ENCODE measurements at regions not wholly inside any gene's neighbourhood (a gene's known extent, or its start where the extent isn't known, plus 50 kb on each side); places are given as distances from the start of the nearest gene placed in this dataset.

DNA sequence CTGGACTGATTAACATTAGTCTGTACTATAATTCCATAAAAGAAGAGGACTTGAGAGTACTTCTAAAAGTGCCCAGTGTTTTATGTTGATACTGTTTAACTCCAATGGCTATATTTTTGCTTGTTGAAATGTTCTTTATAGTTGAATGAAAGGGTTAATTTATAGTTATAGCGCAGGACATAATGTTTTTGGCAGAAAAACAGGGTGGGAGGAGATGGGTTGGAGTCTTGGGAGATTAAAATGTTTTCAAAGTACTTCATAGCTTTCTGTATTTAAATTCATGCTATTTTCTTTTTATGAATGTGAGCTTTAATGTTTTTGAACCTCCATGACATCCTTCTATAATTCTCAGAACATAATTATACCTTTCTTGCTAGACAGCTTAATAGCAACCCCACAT lies 108.2 kb downstream of the CNTN3 start:
- no peak overlapping the region for H3K4me3 Mint-ChIP-seq (ENCODE audit: unreplicated experiment)
- no peaks in the 10 kb centered on the region for H3K9me3 Mint-ChIP-seq (ENCODE audit: unreplicated experiment)
- TF ChIP-seq, protein P1, sequence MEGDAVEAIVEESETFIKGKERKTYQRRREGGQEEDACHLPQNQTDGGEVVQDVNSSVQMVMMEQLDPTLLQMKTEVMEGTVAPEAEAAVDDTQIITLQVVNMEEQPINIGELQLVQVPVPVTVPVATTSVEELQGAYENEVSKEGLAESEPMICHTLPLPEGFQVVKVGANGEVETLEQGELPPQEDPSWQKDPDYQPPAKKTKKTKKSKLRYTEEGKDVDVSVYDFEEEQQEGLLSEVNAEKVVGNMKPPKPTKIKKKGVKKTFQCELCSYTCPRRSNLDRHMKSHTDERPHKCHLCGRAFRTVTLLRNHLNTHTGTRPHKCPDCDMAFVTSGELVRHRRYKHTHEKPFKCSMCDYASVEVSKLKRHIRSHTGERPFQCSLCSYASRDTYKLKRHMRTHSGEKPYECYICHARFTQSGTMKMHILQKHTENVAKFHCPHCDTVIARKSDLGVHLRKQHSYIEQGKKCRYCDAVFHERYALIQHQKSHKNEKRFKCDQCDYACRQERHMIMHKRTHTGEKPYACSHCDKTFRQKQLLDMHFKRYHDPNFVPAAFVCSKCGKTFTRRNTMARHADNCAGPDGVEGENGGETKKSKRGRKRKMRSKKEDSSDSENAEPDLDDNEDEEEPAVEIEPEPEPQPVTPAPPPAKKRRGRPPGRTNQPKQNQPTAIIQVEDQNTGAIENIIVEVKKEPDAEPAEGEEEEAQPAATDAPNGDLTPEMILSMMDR (IDR thresholded peaks at IDR 0.05), result no peak
- H3K27ac Mint-ChIP-seq (ENCODE audit: unreplicated experiment), result no peak overlapping the region
- no peaks in the 10 kb centered on the region for H3K4me1 Mint-ChIP-seq (ENCODE audit: unreplicated experiment)
- DNase-seq (ENCODE audit: extremely low spot score, unreplicated experiment), result no peak
- no peaks in the 10 kb centered on the region for H3K36me3 Mint-ChIP-seq (ENCODE audit: unreplicated experiment)
- H3K27me3 Mint-ChIP-seq (ENCODE audit: unreplicated experiment), result peaks cover 2% of the 10 kb centered on the region

DNA sequence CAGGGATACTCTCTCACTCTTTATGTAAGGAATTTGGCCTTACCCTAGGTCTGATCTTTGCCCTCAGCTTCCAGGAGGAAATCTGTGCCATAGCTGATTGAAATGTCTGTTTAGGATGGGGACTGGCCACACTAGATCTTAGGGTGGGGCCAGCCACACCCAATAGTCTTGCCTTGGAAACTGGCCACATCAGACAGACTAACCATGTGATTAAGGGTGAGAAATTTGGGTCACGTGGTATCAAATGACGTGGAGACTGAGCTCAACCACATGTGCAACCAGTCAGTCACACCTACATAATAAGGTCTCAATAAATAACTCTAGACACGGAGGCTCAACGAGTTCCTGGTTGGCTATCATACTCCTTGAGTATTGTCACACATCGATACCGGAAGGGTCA lies 113.5 kb downstream of the CNTN3 start:
- H3K27me3 Mint-ChIP-seq (ENCODE audit: unreplicated experiment), result peaks cover 2% of the 10 kb centered on the region
- H3K27ac Mint-ChIP-seq (ENCODE audit: unreplicated experiment), result no peak overlapping the region
- no peak for DNase-seq (ENCODE audit: extremely low spot score, unreplicated experiment)
- no peaks in the 10 kb centered on the region for H3K4me1 Mint-ChIP-seq (ENCODE audit: unreplicated experiment)
- no peaks in the 10 kb centered on the region for H3K36me3 Mint-ChIP-seq (ENCODE audit: unreplicated experiment)
- TF ChIP-seq, protein P1 (IDR thresholded peaks at IDR 0.05), result no peak
- no peak overlapping the region for H3K4me3 Mint-ChIP-seq (ENCODE audit: unreplicated experiment)
- no peaks in the 10 kb centered on the region for H3K9me3 Mint-ChIP-seq (ENCODE audit: unreplicated experiment)

DNA sequence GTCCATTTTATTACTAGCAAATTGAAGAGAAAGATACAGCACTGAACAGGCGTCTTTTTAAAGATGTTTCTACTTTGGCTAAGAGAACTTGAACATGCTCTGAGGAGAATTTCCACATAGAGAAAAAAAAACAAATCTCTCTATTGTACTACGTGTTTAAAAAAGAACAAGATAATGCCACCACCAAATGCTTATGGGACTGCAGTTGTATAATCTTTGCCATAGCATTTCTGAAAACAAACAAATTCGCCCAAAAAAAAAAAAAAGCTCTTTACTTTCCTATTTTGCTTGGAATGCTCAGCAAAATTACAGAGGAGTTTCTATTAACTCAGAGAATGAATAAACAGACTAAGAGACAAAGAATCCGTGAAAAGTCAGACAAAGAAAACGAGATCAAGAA lies 114.2 kb downstream of the CNTN3 start:
- no peaks in the 10 kb centered on the region for H3K36me3 Mint-ChIP-seq (ENCODE audit: unreplicated experiment)
- no peak overlapping the region for H3K27ac Mint-ChIP-seq (ENCODE audit: unreplicated experiment)
- no peak for DNase-seq (ENCODE audit: extremely low spot score, unreplicated experiment)
- peaks cover 2% of the 10 kb centered on the region for H3K27me3 Mint-ChIP-seq (ENCODE audit: unreplicated experiment)
- H3K4me1 Mint-ChIP-seq (ENCODE audit: unreplicated experiment), result no peaks in the 10 kb centered on the region
- TF ChIP-seq, protein P1 (IDR thresholded peaks at IDR 0.05), result no peak
- no peaks in the 10 kb centered on the region for H3K9me3 Mint-ChIP-seq (ENCODE audit: unreplicated experiment)
- no peak overlapping the region for H3K4me3 Mint-ChIP-seq (ENCODE audit: unreplicated experiment)

DNA sequence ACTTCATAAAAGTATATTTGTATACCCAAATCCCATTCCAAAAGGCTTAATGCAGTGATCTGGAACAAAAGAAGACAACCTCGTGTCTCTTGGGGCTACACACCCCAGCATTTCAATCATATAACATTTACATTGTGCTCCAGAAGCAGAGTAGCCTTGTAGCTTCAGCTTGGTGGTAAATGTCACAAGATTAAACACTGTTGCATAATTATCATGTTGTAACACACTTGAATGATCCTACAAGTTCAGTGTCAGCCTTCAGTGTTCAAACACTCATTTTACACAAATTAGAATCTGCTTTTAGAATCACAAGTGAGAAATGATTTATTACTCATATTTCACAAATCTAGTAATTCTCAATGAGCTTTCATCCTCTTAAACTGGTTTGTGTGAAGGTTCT lies 122.6 kb downstream of the CNTN3 start:
- no peak for DNase-seq (ENCODE audit: extremely low spot score, unreplicated experiment)
- Mint-ChIP-seq H3K4me1 (ENCODE audit: unreplicated experiment) (no peaks in the 10 kb centered on the region), H3K4me3 (ENCODE audit: unreplicated experiment) (no peak overlapping the region), H3K9me3 (ENCODE audit: unreplicated experiment) (no peaks in the 10 kb centered on the region), H3K36me3 (ENCODE audit: unreplicated experiment) (no peaks in the 10 kb centered on the region), H3K27me3 (ENCODE audit: unreplicated experiment) (no peaks in the 10 kb centered on the region), H3K27ac (ENCODE audit: unreplicated experiment) (no peak overlapping the region)
- TF ChIP-seq, protein P1 (IDR thresholded peaks at IDR 0.05), result no peak

DNA sequence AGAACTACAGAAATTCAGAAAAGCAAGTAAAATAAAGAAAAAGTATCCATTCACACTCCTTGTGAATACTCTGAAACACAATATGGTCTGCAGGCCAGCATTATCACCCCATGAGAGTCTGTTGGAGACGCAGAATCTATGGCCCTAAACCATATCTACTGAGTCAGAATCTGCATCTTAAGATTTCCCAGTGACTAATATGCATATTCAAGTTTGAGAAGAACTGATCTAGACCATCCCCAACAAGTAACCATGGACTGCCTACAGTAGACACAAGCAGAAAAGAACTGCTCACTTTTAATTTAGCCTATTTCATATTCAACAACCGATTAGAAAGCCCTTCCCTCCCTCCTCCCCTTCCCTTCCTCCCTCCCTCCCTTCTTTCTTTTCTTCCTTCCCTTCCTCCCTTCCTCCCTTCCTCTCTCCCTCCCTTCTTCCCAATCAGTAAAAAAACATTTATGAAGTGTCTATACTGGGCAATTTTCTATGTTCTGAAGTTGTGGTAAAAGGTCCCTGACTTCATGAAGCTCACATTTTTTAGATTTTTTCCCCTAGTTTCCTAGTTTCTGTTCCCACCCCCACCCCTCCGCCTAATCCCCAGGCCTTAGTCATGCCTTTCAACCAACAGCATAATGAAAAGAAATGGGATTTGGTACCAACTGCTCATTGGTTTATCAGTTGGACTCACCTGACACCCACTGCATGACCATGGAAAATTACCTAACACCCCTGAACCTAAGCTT lies 125.2 kb downstream of the CNTN3 start:
- Mint-ChIP-seq H3K4me3 (ENCODE audit: unreplicated experiment) (no peak overlapping the region), H3K4me1 (ENCODE audit: unreplicated experiment) (no peaks in the 10 kb centered on the region), H3K36me3 (ENCODE audit: unreplicated experiment) (no peaks in the 10 kb centered on the region), H3K27ac (ENCODE audit: unreplicated experiment) (no peak overlapping the region), H3K9me3 (ENCODE audit: unreplicated experiment) (no peaks in the 10 kb centered on the region), H3K27me3 (ENCODE audit: unreplicated experiment) (no peaks in the 10 kb centered on the region)
- DNase-seq (ENCODE audit: extremely low spot score, unreplicated experiment), result no peak
- TF ChIP-seq, protein P1 (IDR thresholded peaks at IDR 0.05), result no peak

Data from osteocyte (in vitro differentiated cells).